ENCODE measurements at regions not wholly inside any gene's neighbourhood (a gene's known extent, or its start where the extent isn't known, plus 50 kb on each side); places are given as distances from the start of the nearest gene placed in this dataset.

DNA sequence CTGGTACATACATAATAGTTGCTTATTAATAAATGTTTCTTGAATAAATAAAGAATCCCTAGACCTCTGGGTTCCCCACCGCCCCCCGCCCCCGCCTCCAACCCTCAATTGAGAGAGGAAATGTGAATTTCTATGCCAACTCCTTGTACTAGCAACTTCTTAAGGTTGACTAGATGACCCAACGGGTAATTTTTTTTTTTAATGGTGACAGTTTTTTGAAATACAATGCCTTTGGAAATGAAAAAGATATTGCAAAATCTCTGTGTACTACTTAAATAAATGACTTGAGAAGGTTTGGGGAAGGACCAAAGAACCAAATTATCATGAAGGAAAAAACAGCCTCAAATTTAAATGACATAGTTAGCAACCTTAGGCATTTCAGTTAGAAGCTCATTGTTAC lies 640.3 kb downstream of the TBC1D4 start:
- TF ChIP-seq POLR2A (IDR thresholded peaks at IDR 0.05; ENCODE audit: low read depth, low read length) (no peak), CTCF (IDR thresholded peaks at IDR 0.05 in 2 of 3, conservative IDR thresholded peaks at IDR 0.05 in 1 of 3; ENCODE audit: control insufficient read depth in 2 of 3, extremely low read depth in 1 of 3, insufficient read depth in 1 of 3, low read depth in 3 of 3, low read length in 3 of 3) (no peak), BRCA1 (IDR thresholded peaks at IDR 0.05; ENCODE audit: low read depth, low read length) (no peak), NFIC (IDR thresholded peaks at IDR 0.05; ENCODE audit: low read depth, low read length) (no peak), ZNF384 (IDR thresholded peaks at IDR 0.05; ENCODE audit: borderline replicate concordance, low read depth, low read length) (no peak), USF1 (IDR thresholded peaks at IDR 0.05; ENCODE audit: borderline replicate concordance, extremely low read length, insufficient read depth, low read depth, low read length) (no peak), TCF12 (IDR thresholded peaks at IDR 0.05; ENCODE audit: low read depth, low read length) (no peak), KLF5 (IDR thresholded peaks at IDR 0.05; ENCODE audit: partially characterized antibody) (no peak), YBX1 (IDR thresholded peaks at IDR 0.05) (no peak), YY1 (IDR thresholded peaks at IDR 0.05; ENCODE audit: low read depth, low read length) (no peak), NBN (IDR thresholded peaks at IDR 0.05) (no peak), PRDM15 (CRISPR knock-in tag; IDR thresholded peaks at IDR 0.05) (no peak), HDAC2 (IDR thresholded peaks at IDR 0.05) (no peak)
